ENCODE measurements at regions not wholly inside any gene's neighbourhood (a gene's known extent, or its start where the extent isn't known, plus 50 kb on each side); places are given as distances from the start of the nearest gene placed in this dataset.

- peaks cover 2% of the 10 kb centered on the region for H3K27me3 Mint-ChIP-seq (ENCODE audit: unreplicated experiment)
- peaks cover 13% of the 10 kb centered on the region for H3K4me1 Mint-ChIP-seq (ENCODE audit: unreplicated experiment)
- no peak overlapping the region for H3K4me3 Mint-ChIP-seq (ENCODE audit: unreplicated experiment)
- no peaks in the 10 kb centered on the region for H3K36me3 Mint-ChIP-seq (ENCODE audit: low read depth, unreplicated experiment)
- no peak overlapping the region for H3K27ac Mint-ChIP-seq (ENCODE audit: unreplicated experiment)
- no peaks in the 10 kb centered on the region for H3K9me3 Mint-ChIP-seq (ENCODE audit: unreplicated experiment)
- no peak for TF ChIP-seq CTCF (IDR thresholded peaks at IDR 0.05; ENCODE audit: unreplicated experiment)
- DNase-seq (ENCODE audit: low spot score): no peak
Measured at GRCh38 chr3:194826594-194826993, 140.9 kb downstream of the FAM43A start.

- no peak overlapping the region for H3K27ac Mint-ChIP-seq (ENCODE audit: unreplicated experiment)
- peaks cover 2% of the 10 kb centered on the region for H3K27me3 Mint-ChIP-seq (ENCODE audit: unreplicated experiment)
- H3K4me3 Mint-ChIP-seq (ENCODE audit: unreplicated experiment): no peak overlapping the region
- peaks cover 16% of the 10 kb centered on the region for H3K4me1 Mint-ChIP-seq (ENCODE audit: unreplicated experiment)
- no peak for DNase-seq (ENCODE audit: low spot score)
- no peaks in the 10 kb centered on the region for H3K36me3 Mint-ChIP-seq (ENCODE audit: low read depth, unreplicated experiment)
- no peak for TF ChIP-seq CTCF (IDR thresholded peaks at IDR 0.05; ENCODE audit: unreplicated experiment)
- H3K9me3 Mint-ChIP-seq (ENCODE audit: unreplicated experiment): no peaks in the 10 kb centered on the region
Measured at GRCh38 chr3:194827486-194827885, 141.8 kb downstream of the FAM43A start.

GRCh38 chr3:194828116-194828515 is 142.4 kb downstream of the FAM43A start:
- DNase-seq (ENCODE audit: low spot score): no peak
- Mint-ChIP-seq H3K9me3 (ENCODE audit: unreplicated experiment) (no peaks in the 10 kb centered on the region), H3K36me3 (ENCODE audit: low read depth, unreplicated experiment) (no peaks in the 10 kb centered on the region), H3K27me3 (ENCODE audit: unreplicated experiment) (peaks cover 2% of the 10 kb centered on the region), H3K4me3 (ENCODE audit: unreplicated experiment) (no peak overlapping the region), H3K27ac (ENCODE audit: unreplicated experiment) (no peak overlapping the region), H3K4me1 (ENCODE audit: unreplicated experiment) (peaks cover 19% of the 10 kb centered on the region)
- TF ChIP-seq CTCF (IDR thresholded peaks at IDR 0.05; ENCODE audit: unreplicated experiment): no peak

- Mint-ChIP-seq H3K27me3 (ENCODE audit: unreplicated experiment) (peaks cover under 1% of the 10 kb centered on the region), H3K36me3 (ENCODE audit: low read depth, unreplicated experiment) (no peaks in the 10 kb centered on the region), H3K9me3 (ENCODE audit: unreplicated experiment) (no peaks in the 10 kb centered on the region), H3K27ac (ENCODE audit: unreplicated experiment) (no peak overlapping the region), H3K4me1 (ENCODE audit: unreplicated experiment) (peaks cover 17% of the 10 kb centered on the region), H3K4me3 (ENCODE audit: unreplicated experiment) (no peak overlapping the region)
- DNase-seq (ENCODE audit: low spot score): no peak
- TF ChIP-seq CTCF (IDR thresholded peaks at IDR 0.05; ENCODE audit: unreplicated experiment): no peak
Measured at GRCh38 chr3:194828926-194829325, 143.2 kb downstream of the FAM43A start.

GRCh38 chr3:194830401-194830800 is 144.7 kb downstream of the FAM43A start:
- Mint-ChIP-seq H3K27ac (ENCODE audit: unreplicated experiment) (no peak overlapping the region), H3K9me3 (ENCODE audit: unreplicated experiment) (no peaks in the 10 kb centered on the region), H3K4me3 (ENCODE audit: unreplicated experiment) (no peak overlapping the region), H3K4me1 (ENCODE audit: unreplicated experiment) (peaks cover 16% of the 10 kb centered on the region), H3K27me3 (ENCODE audit: unreplicated experiment) (no peaks in the 10 kb centered on the region), H3K36me3 (ENCODE audit: low read depth, unreplicated experiment) (no peaks in the 10 kb centered on the region)
- no peak for TF ChIP-seq CTCF (IDR thresholded peaks at IDR 0.05; ENCODE audit: unreplicated experiment)
- DNase-seq (ENCODE audit: low spot score): no peak

Measured in endothelial cell (in vitro differentiated cells).